ENCODE measurements at regions not wholly inside any gene's neighbourhood (a gene's known extent, or its start where the extent isn't known, plus 50 kb on each side); places are given as distances from the start of the nearest gene placed in this dataset.
"Not testable (repeated sequence)": the region's sequence is repeated elsewhere in the genome, so short reads cannot be mapped to it uniquely, and the experiment has no call there.

DNA sequence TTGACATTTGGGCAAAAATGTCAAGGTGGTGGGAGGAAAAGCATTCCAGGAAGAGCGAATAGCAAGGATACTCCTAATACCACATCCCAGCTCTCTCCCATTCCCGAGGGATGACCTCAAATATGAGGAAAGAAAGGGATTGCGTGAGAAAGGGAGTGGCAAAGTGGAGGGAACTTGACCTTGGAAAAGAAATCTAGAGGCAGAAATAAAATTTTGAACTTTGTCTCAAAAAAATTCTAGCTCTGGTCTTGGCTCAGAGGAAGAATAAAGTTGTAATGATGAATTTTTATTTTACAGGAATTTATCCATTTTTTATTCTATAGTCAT is 127.8 kb downstream of the TBX19 start:
- no peak for TF ChIP-seq CTCF (IDR thresholded peaks at IDR 0.05; ENCODE audit: extremely low read depth, missing control alignments)
- no peak for DNase-seq (ENCODE audit: low spot score)

DNA sequence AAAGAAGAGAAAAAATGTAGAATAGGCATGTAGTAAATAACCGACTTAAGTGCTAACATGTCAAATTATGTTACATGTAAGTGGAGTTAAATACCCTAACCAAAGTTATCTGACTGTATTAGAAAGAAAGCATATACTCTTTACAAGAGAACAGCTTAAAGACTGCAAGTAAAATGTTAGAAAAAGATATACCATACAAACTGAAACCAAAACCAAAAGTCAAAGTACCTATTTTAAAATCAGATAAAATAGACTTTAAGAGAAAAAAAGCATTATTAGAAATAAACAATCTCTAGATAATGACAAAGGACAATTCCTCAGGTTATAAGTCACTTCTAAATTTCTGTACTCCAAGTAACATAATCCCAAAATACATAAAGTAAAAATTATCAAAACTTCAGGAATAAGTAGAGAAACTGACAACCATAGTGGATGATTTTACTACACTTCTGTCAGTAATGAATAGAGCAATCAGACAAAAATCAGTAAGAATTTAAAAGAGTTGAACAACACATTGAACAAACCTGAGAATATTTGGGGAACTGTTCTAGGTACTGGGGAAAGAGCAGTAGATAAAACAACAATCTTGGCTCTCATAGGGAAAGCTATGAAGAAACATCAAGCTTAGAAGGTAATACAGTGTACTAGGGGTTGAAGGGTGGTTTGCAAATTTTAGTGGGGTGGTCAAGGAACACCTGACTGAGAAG is 127.3 kb downstream of the TBX19 start:
- TF ChIP-seq CTCF (IDR thresholded peaks at IDR 0.05; ENCODE audit: extremely low read depth, missing control alignments): no peak

DNA sequence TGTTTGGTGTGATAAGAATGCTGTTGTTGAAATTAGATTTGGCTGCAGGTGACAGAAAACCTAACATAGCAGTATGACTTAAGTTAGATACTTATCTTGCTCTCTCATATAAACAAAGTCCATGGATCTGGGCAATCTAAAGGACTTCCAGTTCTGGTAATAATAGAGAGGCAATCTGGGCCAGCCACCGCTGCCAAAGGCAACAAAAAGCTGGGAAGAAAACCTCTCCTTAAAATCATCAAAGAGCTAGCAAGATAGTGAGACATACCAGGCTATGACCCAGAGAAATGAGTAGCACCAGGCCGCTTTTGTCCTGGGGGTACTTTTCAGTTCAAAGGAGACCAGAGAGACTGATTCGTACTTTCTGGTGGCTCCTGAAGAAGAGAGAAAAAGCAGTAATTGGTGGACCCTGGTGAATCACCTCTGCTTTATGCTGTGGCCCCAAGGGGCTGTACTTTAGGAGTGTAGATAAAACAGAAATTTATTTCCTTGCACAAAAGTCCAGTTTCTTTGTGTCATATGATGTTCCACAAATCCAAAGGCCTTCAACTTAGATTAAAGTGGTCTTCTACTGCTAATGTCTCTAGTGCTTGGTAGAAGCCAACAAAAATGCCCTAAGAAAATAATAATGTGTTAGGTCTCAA is 125.4 kb downstream of the TBX19 start:
- TF ChIP-seq CTCF (IDR thresholded peaks at IDR 0.05; ENCODE audit: extremely low read depth, missing control alignments): no peak
- no peak for DNase-seq (ENCODE audit: low spot score)

More for the DNA sequence above, 127.3 kb downstream of the TBX19 start:
- DNase-seq (ENCODE audit: low spot score): no peak

DNA sequence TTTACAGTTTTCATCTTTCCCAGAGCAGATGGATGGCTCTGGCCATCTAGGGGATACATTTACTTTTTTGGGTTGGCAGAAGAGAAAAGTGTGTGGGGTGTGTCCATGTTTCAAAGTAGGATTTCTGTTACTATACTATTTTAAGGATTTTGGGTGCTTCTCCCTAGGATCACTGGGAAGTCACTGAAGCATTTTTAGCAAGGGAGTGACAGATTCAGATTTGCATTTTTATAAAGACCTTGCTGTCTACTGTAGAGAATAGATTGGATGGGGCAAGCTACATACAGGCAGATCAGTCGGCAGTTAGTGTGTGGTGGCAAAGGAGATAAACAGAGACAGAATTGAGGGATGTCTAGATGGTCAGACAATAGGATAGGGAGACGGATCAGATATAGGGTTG is 122.5 kb downstream of the TBX19 start:
- TF ChIP-seq CTCF (IDR thresholded peaks at IDR 0.05; ENCODE audit: extremely low read depth, missing control alignments): no peak

GRCh38 chr1:168402466-168402865 is 121.8 kb downstream of the TBX19 start:
- not testable (repeated sequence) for DNase-seq (ENCODE audit: low spot score)

More for the DNA sequence above, 122.5 kb downstream of the TBX19 start:
- DNase-seq (ENCODE audit: low spot score): no peak

DNA sequence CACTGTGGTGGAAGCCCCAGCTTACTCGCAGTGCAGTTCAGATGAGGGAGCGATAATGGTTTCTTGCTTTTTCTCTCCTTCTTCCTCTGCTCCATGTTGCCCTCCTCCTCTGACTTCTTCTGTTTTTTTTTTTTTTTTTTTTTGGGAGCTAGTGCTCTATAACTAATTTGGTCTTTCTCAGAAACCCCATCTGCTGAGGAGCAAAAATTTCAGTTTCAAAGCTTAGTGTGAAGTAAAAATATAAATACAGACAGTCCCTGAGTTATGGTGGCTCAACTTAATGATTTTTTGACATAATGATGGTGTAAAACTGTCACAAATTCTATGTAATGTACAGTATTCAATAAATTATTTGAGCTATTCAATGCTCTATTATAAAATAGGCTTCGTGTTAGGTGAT is 120.7 kb downstream of the TBX19 start:
- no peak for DNase-seq (ENCODE audit: low spot score)
- TF ChIP-seq CTCF (IDR thresholded peaks at IDR 0.05; ENCODE audit: extremely low read depth, missing control alignments): no peak

GRCh38 chr1:168400139-168400538 is 119.5 kb downstream of the TBX19 start:
- TF ChIP-seq CTCF (IDR thresholded peaks at IDR 0.05; ENCODE audit: extremely low read depth, missing control alignments): no peak
- no peak for DNase-seq (ENCODE audit: low spot score)

DNA sequence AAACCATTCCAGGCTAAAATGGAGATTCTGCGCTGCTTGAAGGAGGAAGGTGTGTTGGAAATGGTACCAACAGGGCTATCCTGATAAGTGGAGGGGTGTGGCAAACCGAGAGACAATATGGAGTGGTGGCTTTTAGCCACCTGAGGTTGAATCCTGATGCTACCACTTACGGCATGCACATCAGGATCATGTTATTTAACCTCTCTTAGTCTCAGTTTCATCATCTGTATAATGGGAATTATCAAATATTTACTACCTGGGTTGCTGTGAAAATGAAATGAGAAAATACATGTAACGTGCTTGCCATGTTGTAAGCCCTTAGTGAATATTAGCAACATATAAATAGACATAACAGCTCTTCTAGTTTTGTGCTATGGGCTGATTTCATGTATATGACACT is 117.1 kb downstream of the TBX19 start:
- no peak for DNase-seq (ENCODE audit: low spot score)
- no peak for TF ChIP-seq CTCF (IDR thresholded peaks at IDR 0.05; ENCODE audit: extremely low read depth, missing control alignments)
